ENCODE measurements at regions not wholly inside any gene's neighbourhood (a gene's known extent, or its start where the extent isn't known, plus 50 kb on each side); places are given as distances from the start of the nearest gene placed in this dataset.

DNA sequence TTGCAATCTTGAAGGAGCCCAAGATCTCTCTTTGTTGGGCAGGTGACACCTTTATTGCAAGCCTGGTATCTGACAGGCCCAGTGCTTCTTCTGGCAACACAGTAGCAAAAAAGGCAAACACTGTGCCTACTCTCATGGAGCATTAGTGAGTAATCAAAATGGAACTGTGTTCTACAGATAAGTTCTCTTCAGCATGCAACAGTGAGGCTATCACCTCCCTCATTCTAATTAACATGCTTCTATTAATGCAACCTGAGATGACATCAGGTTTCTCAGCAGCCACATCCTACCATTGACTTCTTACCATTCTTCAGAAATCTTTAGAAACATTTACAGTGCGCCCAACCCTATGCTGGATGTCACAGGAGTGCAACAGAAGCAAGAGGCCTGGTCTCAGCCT is 77.9 kb upstream of the KCNMA1 start:
- POLR2A ChIA-PET, result no interaction called here
- Mint-ChIP-seq H3K36me3 (ENCODE audit: insufficient read depth, unreplicated experiment) (peaks cover 8% of the 10 kb centered on the region), H3K9me3 (ENCODE audit: unreplicated experiment) (no peaks in the 10 kb centered on the region), H3K4me3 (ENCODE audit: unreplicated experiment) (no peak overlapping the region), H3K27ac (ENCODE audit: low read depth, unreplicated experiment) (no peak overlapping the region), H3K27me3 (ENCODE audit: insufficient read depth, unreplicated experiment) (no peaks in the 10 kb centered on the region), H3K4me1 (ENCODE audit: insufficient read depth, unreplicated experiment) (peaks cover 12% of the 10 kb centered on the region)
- no peak for TF ChIP-seq CTCF (IDR thresholded peaks at IDR 0.05; ENCODE audit: unreplicated experiment)
- BruUV-seq (replicated peaks), result no TSS peak
- CTCF ChIA-PET, result interaction anchor here (0.6 to 9.1 kb wide), 5 partner anchors 10 to 545 kb away, joined by 3 to 193 read pairs (median 4); no protein-coding TSS in a partner anchor
- DNase-seq (ENCODE audit: unreplicated experiment), result no peak
- intact Hi-C loops (cut with micrococcal nuclease), result loop anchor here (1.0 to 10.0 kb wide), 2 partner anchors 41 to 129 kb away; no protein-coding TSS in a partner anchor

GRCh38 chr10:77715088-77715487 is 77.5 kb upstream of the KCNMA1 start:
- H3K36me3 Mint-ChIP-seq (ENCODE audit: insufficient read depth, unreplicated experiment), result peaks cover 8% of the 10 kb centered on the region
- ChIA-PET CTCF (interaction anchor here (0.7 to 9.1 kb wide), 8 partner anchors 13 to 545 kb away, joined by 3 to 193 read pairs (median 4); no protein-coding TSS in a partner anchor), POLR2A (no interaction called here)
- no peak overlapping the region for H3K4me3 Mint-ChIP-seq (ENCODE audit: unreplicated experiment)
- no TSS peak for BruUV-seq (replicated peaks)
- intact Hi-C loops (cut with micrococcal nuclease), result loop anchor here (1.0 to 10.0 kb wide), 2 partner anchors 41 to 130 kb away; no protein-coding TSS in a partner anchor
- DNase-seq (ENCODE audit: unreplicated experiment), result peak; percentile 54
- H3K4me1 Mint-ChIP-seq (ENCODE audit: insufficient read depth, unreplicated experiment), result peaks cover 12% of the 10 kb centered on the region
- H3K27ac Mint-ChIP-seq (ENCODE audit: low read depth, unreplicated experiment), result no peak overlapping the region
- peak; percentile 43 for TF ChIP-seq CTCF (IDR thresholded peaks at IDR 0.05; ENCODE audit: unreplicated experiment)
- H3K9me3 Mint-ChIP-seq (ENCODE audit: unreplicated experiment), result no peaks in the 10 kb centered on the region
- H3K27me3 Mint-ChIP-seq (ENCODE audit: insufficient read depth, unreplicated experiment), result no peaks in the 10 kb centered on the region

GRCh38 chr10:77713521-77714280 is 76.1 kb upstream of the KCNMA1 start:
- H3K4me1 Mint-ChIP-seq (ENCODE audit: insufficient read depth, unreplicated experiment), result peaks cover 6% of the 10 kb centered on the region
- ChIA-PET CTCF (interaction anchor here (0.6 to 9.1 kb wide), 19 partner anchors 9 to 1866 kb away, joined by 3 to 193 read pairs (median 3); no protein-coding TSS in a partner anchor), POLR2A (interaction anchor here (0.6 to 0.7 kb wide), 2 partner anchors 10 to 23 kb away, joined by 3 read pairs; no protein-coding TSS in a partner anchor)
- no TSS peak for BruUV-seq (replicated peaks)
- no peak for TF ChIP-seq CTCF (IDR thresholded peaks at IDR 0.05; ENCODE audit: unreplicated experiment)
- no peak overlapping the region for H3K4me3 Mint-ChIP-seq (ENCODE audit: unreplicated experiment)
- intact Hi-C loops (cut with micrococcal nuclease), result loop anchor here (10.0 kb wide), 1 partner anchor 131 kb away; no protein-coding TSS in a partner anchor
- H3K36me3 Mint-ChIP-seq (ENCODE audit: insufficient read depth, unreplicated experiment), result peaks cover 8% of the 10 kb centered on the region
- DNase-seq (ENCODE audit: unreplicated experiment), result no peak
- no peaks in the 10 kb centered on the region for H3K27me3 Mint-ChIP-seq (ENCODE audit: insufficient read depth, unreplicated experiment)
- no peak overlapping the region for H3K27ac Mint-ChIP-seq (ENCODE audit: low read depth, unreplicated experiment)
- no peaks in the 10 kb centered on the region for H3K9me3 Mint-ChIP-seq (ENCODE audit: unreplicated experiment)

GRCh38 chr10:77712207-77712606 is 74.6 kb upstream of the KCNMA1 start:
- Mint-ChIP-seq H3K36me3 (ENCODE audit: insufficient read depth, unreplicated experiment) (peaks cover 8% of the 10 kb centered on the region), H3K4me1 (ENCODE audit: insufficient read depth, unreplicated experiment) (no peaks in the 10 kb centered on the region), H3K27ac (ENCODE audit: low read depth, unreplicated experiment) (no peak overlapping the region), H3K27me3 (ENCODE audit: insufficient read depth, unreplicated experiment) (no peaks in the 10 kb centered on the region), H3K9me3 (ENCODE audit: unreplicated experiment) (no peaks in the 10 kb centered on the region), H3K4me3 (ENCODE audit: unreplicated experiment) (no peak overlapping the region)
- DNase-seq (ENCODE audit: unreplicated experiment), result no peak
- ChIA-PET CTCF (interaction anchor here (0.6 to 9.1 kb wide), 37 partner anchors 8 to 1389 kb away, joined by 3 to 193 read pairs (median 5); no protein-coding TSS in a partner anchor), POLR2A (interaction anchor here (0.7 to 1.8 kb wide), 4 partner anchors 10 to 547 kb away, joined by 3 to 9 read pairs (median 4); no protein-coding TSS in a partner anchor)
- intact Hi-C loops (cut with micrococcal nuclease), result loop anchor here (10.0 kb wide), 1 partner anchor 133 kb away; no protein-coding TSS in a partner anchor
- no peak for TF ChIP-seq CTCF (IDR thresholded peaks at IDR 0.05; ENCODE audit: unreplicated experiment)
- no TSS peak for BruUV-seq (replicated peaks)

Data from MCF 10A (cell line).